ENCODE measurements at regions not wholly inside any gene's neighbourhood (a gene's known extent, or its start where the extent isn't known, plus 50 kb on each side); places are given as distances from the start of the nearest gene placed in this dataset.

GRCh38 chr12:127592245-127592644, 674.7 kb upstream of the TMEM132C start:
- TF ChIP-seq CTCF (conservative IDR thresholded peaks at IDR 0.05; ENCODE audit: low read length) (no peak), EZH2phosphoT487 (IDR thresholded peaks at IDR 0.05; ENCODE audit: borderline replicate concordance, low read depth, low read length) (no peak)
